ENCODE measurements at regions not wholly inside any gene's neighbourhood (a gene's known extent, or its start where the extent isn't known, plus 50 kb on each side); places are given as distances from the start of the nearest gene placed in this dataset.
"Not testable (repeated sequence)": the region's sequence is repeated elsewhere in the genome, so short reads cannot be mapped to it uniquely, and the experiment has no call there.

- DNase-seq (ENCODE audit: low read depth in 2 of 2): no peak
These were observed 641.0 kb upstream of the CAMK1G start for GRCh38 chr1:208942394-208943130.

- no peak for DNase-seq (ENCODE audit: low read depth in 2 of 2)
These were observed 640.2 kb upstream of the CAMK1G start for GRCh38 chr1:208943291-208943690.

- no peak for DNase-seq (ENCODE audit: low read depth in 2 of 2)
These were observed 638.5 kb upstream of the CAMK1G start for GRCh38 chr1:208944981-208945451.

GRCh38 chr1:208950206-208950605, 633.3 kb upstream of the CAMK1G start:
- no peak for DNase-seq (ENCODE audit: low read depth in 2 of 2)

- DNase-seq (ENCODE audit: low read depth in 2 of 2): no peak
These were observed 632.4 kb upstream of the CAMK1G start for GRCh38 chr1:208951026-208951525.

GRCh38 chr1:208951908-208952307, 631.6 kb upstream of the CAMK1G start:
- DNase-seq (ENCODE audit: low read depth in 2 of 2): no peak

- no peak for DNase-seq (ENCODE audit: low read depth in 2 of 2)
These were observed 620.6 kb upstream of the CAMK1G start for GRCh38 chr1:208962867-208963266.

- no peak for DNase-seq (ENCODE audit: low read depth in 2 of 2)
These were observed 618.2 kb upstream of the CAMK1G start for GRCh38 chr1:208965351-208965750.

GRCh38 chr1:208967334-208967733, 616.2 kb upstream of the CAMK1G start:
- no peak for DNase-seq (ENCODE audit: low read depth in 2 of 2)

GRCh38 chr1:208974717-208975116, 608.8 kb upstream of the CAMK1G start:
- no peak for DNase-seq (ENCODE audit: low read depth in 2 of 2)

GRCh38 chr1:208975456-208975855, 608.1 kb upstream of the CAMK1G start:
- DNase-seq (ENCODE audit: low read depth in 2 of 2): no peak

GRCh38 chr1:208977012-208977411, 606.5 kb upstream of the CAMK1G start:
- DNase-seq (ENCODE audit: low read depth in 2 of 2): no peak

GRCh38 chr1:208977638-208978256, 605.8 kb upstream of the CAMK1G start:
- no peak for DNase-seq (ENCODE audit: low read depth in 2 of 2)

- DNase-seq (ENCODE audit: low read depth in 2 of 2): no peak
These were observed 603.7 kb upstream of the CAMK1G start for GRCh38 chr1:208979776-208980175.

GRCh38 chr1:208980605-208981004, 602.9 kb upstream of the CAMK1G start:
- no peak for DNase-seq (ENCODE audit: low read depth in 2 of 2)

GRCh38 chr1:208985231-208985630, 598.3 kb upstream of the CAMK1G start:
- no peak for DNase-seq (ENCODE audit: low read depth in 2 of 2)

GRCh38 chr1:208988811-208989222, 594.7 kb upstream of the CAMK1G start:
- no peak for DNase-seq (ENCODE audit: low read depth in 2 of 2)

- DNase-seq (ENCODE audit: low read depth in 2 of 2): no peak
These were observed 593.1 kb upstream of the CAMK1G start for GRCh38 chr1:208990456-208990855.

GRCh38 chr1:208997053-208997452, 586.5 kb upstream of the CAMK1G start:
- not testable (repeated sequence) for DNase-seq (ENCODE audit: low read depth in 2 of 2)

- DNase-seq (ENCODE audit: low read depth in 2 of 2): no peak
These were observed 585.7 kb upstream of the CAMK1G start for GRCh38 chr1:208997726-208998312.

- no peak for DNase-seq (ENCODE audit: low read depth in 2 of 2)
These were observed 574.9 kb upstream of the CAMK1G start for GRCh38 chr1:209008586-209008985.

- no peak for DNase-seq (ENCODE audit: low read depth in 2 of 2)
These were observed 572.9 kb upstream of the CAMK1G start for GRCh38 chr1:209010475-209011230.
